NCI-H460 (cell line): ENCODE measurements at regions not wholly inside any gene's neighbourhood (a gene's known extent, or its start where the extent isn't known, plus 50 kb on each side); places are given as distances from the start of the nearest gene placed in this dataset.
A peak's percentile ranks its signal among the peaks of the same experiment; 100 is the strongest.

ENCODE experiments used
- DNase-seq: peaks from one replicate; pipeline ENCODE4 v3.0.0-alpha.2; 2016; ENCODE audit warnings: low read depth; ENCODE audit errors: extremely low read depth

GRCh38 chr12:131603939-131604795, 106.7 kb upstream of the SFSWAP start:
- no peak for DNase-seq

GRCh38 chr12:131604859-131605258, 106.0 kb upstream of the SFSWAP start:
- DNase-seq: no peak

DNA sequence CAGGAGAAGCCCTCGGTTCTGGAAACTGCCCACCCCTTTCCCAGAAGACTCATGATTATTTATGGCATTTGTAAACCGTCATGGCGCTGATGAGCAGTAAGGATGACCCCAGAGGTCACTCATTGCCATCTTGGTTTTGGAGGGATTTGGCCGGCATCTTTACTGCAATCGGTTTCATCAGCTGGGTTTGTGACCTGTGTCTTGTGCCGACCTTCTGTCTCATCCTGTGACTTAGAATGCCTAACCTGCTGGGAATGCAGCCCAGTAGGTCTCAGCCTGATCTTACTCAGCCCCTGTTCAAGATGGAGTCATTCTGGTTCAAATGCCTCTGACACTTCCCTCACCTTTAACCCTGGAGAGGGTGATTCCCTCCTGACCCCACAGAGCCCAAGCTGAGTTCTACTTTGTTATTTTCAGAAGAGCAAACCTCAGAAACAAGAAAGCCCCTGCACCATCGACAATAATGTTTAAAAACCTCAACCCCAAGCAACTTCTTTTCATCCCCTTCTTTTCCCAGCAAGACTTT, 105.5 kb upstream of the SFSWAP start:
- DNase-seq: no peak

DNA sequence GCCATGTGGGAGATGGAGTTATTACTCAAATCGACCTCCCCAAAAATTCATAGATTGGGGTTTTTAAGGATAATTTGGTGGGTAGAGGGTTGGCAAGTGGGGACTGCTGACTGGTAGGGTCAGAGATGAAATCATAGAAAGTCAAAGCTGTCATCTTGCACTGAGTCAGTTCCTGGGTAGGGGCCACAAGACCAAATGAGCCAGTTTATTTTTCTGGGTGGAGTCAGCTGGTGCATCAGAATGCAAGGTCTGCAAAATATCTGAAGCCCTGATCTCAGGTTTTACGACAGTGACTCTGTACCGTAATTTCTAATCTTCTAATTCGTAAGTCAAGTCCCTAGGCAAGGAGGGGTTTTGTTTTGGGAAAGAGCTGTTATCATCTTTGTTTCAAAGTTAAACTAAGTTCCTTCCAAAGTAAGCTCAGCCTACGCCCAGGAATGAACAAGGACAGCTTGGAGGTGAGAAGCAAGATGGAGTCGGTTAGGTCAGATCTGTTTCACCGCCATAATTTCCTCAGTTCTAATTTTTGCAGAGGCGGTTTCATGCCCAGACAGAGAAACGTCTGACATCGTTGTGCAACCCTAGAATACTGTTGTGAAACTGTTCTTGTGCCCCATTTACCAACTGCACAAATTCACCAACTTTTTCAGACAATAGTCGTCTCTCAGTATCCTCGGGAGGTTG, 104.5 kb upstream of the SFSWAP start:
- DNase-seq: no peak

GRCh38 chr12:131607658-131608447, 103.0 kb upstream of the SFSWAP start:
- DNase-seq: no peak

- DNase-seq: peak; percentile 54
Observed at GRCh38 chr12:131608740-131609690, 101.9 kb upstream of the SFSWAP start.

DNA sequence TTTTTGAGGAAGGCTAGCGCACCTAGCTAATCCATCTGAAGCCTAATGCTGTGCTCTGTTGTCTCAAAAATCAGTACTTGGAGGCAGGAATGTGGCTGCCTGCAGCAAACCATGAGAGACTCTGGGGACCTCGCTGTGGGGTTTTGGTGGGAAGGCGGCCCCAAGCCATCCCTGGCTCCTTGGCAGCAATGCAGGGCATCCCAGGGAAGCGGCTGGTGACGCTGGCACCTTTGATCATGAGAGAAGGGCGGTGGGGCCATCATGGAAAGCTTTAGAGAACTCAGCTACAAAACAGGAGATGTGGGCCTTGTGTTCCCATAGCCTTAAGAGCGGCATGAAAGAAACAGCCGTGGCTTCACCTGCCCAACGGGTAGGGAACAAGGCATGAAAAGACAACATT, 101.1 kb upstream of the SFSWAP start:
- no peak for DNase-seq

DNA sequence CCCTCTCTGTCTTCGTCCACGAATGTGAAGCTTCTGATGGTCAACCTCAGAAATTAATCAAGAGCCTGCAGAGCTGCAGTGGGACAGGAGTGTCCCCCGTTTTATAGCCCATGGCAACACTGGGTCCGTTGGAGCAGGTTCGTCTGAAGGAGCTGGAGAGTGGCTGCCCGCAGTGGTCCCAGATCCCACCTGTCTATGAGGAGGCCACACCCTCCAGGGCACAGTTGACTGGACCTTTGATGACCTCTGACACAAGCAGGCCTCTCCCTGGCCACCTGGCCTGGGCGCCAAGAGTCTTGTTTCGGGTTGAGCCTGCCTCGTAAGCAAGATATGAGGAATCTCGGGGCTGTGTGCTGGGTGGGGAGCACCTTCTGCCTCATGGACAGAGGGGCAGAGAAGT, 100.7 kb upstream of the SFSWAP start:
- DNase-seq: no peak

DNA sequence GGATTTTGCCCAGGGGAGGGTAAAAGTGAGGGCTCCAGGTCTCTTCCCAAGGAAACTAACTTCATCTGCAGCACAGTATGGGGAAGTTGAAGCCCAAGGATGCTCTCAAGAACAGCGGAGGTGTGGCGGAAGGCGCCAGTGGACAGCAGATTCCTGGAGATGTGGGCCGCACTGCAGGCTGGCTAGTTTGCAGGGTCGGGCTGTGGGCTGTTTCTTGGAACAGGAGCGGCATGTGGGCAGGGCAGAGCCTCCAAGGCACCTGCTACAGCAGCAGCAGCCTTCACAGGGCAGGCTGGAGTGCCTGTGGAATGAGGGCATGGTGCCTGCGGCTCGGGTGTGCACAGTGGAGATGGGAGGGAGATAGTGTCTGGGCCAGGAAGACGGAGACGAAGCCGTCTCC, 100.0 kb upstream of the SFSWAP start:
- DNase-seq: no peak

DNA sequence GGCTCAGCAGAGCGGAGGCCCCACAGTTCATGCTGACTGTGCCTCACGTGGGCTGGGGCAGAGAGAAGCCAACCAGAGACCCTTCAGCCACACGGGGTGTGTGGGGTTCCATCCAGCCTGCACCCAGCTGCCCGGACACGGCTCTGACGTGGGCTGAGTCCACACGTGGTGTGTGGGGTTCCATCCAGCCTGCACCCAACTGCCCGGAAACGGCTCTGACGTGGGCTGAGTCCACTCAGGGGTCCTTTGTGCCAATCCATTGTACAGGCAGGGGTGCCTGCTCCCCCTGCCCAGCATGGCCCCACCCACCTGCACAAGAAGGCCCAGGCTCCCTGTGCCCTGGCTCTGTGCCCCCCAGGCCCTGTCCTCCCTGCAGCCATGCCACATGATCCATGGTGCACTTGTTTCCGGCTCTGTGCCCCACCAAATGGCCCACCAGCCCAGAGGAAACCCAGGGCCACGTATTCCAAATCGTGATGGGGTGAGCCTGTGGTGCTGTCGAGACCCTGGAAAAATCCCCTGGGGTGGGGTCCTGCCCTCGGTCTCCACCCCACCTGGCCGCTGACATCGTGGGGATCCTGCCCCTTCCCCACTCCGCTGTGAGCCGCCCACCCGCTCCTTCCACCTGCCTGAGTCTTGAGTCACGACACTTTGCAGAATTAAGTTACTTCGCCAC, 99.3 kb upstream of the SFSWAP start:
- no peak for DNase-seq

DNA sequence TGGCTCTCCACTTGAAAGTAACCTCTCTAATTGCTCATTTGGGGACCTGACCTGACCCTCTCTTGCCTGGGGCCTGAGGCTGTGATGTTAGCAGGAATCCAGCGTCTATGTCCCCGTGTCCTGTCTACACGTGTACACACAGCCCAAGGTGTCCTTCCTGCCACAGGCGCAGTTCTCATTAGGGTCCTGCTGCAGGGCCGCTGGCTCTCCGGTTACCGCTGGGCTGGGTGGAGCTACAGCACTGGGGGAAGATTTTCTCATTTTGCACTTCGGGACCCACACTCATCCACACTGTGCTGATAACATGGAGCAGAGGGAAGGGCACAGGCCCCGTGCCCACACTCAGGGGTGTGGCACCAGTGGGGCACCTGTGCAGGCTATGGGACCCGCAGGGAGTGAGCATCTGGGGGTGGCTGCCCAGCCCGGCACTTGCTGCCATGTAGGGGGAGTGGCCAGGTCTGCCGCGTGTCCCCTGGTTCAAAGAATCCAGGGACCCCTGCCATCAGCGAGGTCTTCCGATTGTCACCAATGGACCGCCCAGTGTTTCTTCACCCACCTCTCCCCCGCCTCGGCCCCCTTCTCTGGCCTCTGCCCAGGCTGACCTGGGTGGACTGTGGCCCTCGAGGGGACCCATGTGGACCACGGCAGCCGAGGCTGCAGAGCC, 98.7 kb upstream of the SFSWAP start:
- DNase-seq: no peak

DNA sequence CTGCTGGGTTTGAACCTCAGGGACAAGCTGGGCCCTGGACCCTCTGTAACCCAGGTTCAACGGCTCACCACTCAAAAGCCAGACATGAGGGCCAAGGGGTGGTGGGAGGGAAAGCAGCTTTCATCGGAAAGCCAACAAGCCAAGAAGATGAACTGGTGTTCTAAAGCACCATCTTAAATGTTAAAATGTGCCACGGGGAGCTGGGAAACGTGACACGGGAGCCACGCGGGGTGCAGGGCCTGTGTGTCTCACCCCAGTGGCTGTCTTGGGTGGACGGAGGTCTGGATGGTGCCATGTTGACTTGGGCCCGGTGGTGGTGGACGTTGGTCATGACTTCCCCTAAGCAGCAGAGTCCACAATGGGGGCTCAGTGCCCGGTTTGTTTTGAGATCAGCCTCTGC, 97.7 kb upstream of the SFSWAP start:
- DNase-seq: no peak

DNA sequence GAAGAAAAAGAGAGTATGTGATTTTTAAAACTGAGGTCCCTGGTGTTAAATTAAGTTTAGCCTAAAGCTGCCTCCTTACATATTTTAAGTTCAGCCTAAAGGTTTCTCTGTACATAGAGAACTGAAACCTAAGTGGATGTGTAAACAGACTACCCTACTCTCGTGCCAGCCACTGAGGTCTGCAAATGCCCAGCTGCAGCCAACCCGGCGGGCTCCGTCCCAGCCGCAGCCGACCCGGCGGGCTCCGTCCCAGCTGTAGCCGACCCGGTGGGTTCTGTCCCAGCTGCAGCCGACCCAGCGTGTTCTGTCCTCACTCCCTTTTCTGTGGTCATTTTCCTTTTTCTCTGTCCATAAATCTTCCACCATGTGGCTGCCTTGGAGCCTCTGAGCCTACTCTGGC, 97.2 kb upstream of the SFSWAP start:
- DNase-seq: no peak

DNA sequence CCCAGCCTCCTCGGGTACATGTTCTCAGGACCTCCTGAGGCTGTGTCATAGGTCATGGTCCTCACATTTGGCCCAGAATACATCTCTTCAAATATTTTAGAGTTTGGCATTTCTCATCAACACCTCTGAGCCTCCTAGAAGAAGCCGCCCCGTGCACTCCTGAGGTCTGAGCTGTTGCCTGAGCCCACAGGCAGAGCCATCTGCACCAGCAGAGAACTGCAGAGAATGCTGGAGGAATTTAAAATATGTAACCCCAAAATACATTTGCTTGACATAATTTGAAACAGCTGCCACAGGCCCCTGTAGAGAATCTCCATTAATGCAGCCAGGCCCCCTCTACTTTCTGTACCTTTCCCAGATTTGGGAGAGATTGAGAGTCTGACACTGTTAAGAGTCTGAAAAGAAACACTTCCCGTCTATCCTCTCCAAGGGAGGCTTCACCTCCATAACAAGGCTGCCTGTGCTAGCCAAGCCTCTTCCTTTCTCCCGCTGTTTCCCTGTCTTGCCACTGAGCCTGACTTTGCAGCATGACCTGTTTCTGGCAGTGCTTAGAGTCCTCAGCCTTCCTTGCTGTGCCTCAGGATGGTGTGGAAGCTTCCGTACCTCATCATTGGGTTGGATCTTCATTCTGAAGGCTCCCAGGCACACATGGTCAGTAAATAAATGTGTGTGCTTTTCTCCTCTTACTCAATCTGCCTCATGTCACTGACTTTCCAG, 95.4 kb upstream of the SFSWAP start:
- no peak for DNase-seq

DNA sequence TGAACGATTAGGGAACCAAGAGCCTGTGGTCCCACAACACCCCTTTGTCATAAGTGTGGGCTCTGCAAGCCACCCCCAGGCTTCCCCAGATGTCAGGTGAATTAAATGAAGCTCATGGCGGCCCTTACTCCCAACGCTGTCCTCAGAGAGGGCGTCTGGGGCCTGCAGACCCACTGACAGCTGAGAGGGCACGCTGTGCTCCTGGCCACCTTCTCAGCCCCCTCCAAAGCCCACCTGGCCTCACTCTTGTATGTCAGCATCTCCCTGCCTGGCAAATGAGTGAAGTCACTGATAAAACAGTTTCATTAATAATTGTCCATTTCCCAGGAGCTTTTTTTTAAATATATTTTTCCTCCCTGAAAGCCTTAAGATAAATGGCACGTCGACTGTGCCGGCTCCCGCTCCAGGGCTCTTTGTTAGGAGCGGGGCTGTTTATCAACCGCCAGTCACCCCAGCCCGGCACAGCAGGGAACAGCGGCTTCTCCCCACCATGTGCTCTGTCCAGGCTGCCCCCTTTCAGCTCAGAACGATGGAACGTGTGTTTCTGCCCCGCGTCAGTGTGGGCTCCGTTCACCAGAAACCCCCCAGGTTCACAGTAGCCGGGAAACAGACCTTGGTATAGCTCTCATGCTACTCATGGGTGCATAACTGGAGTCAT, 94.7 kb upstream of the SFSWAP start:
- no peak for DNase-seq

DNA sequence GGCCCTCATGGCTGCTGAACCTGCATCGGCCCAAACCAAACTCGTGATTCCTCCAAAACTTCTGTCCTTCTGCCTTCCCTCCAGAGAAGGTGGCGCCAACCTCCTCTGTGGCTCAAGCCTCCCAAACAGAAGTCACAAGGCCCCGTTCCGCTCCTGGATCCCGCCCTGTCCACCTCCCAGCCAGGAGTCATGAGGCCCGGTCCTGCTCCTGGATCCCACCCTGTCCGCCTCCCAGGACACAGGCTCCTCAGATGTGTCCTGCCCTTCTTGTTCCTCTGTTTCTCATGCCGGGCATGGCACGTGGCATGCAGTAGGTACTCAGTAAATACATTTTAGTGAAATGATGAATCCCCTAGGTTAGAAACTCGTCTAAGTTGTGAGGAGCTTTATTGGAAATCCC, 94.2 kb upstream of the SFSWAP start:
- no peak for DNase-seq

DNA sequence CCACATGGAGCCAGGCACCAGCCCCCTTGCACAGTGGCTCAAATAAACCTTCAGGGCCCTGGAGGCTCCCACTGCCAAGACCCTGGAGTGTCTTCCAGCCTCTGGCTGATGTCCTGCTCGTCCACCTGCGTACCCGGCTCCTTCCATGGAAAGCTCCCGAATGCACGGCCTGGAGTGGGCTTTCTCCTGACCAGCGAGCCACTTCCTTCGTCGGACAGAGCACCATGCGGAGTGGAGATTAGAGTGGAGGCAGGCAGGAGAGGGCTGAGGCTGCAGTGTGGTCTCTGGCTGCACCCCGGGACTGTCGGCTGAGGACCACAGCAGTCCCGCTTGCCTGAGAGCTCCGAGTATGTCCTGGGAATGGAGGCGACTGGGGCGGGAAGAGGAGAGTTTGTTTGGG, 93.7 kb upstream of the SFSWAP start:
- no peak for DNase-seq
